Skin of body (tissue), 1 donor: ENCODE measurements at regions not wholly inside any gene's neighbourhood (a gene's known extent, or its start where the extent isn't known, plus 50 kb on each side); places are given as distances from the start of the nearest gene placed in this dataset.
"Not testable (repeated sequence)": the region's sequence is repeated elsewhere in the genome, so short reads cannot be mapped to it uniquely, and the experiment has no call there.

Experiments used
- DNase-seq: peaks from one replicate; lab custom pipeline; 2025; lab: John Stamatoyannopoulos, UW

DNA sequence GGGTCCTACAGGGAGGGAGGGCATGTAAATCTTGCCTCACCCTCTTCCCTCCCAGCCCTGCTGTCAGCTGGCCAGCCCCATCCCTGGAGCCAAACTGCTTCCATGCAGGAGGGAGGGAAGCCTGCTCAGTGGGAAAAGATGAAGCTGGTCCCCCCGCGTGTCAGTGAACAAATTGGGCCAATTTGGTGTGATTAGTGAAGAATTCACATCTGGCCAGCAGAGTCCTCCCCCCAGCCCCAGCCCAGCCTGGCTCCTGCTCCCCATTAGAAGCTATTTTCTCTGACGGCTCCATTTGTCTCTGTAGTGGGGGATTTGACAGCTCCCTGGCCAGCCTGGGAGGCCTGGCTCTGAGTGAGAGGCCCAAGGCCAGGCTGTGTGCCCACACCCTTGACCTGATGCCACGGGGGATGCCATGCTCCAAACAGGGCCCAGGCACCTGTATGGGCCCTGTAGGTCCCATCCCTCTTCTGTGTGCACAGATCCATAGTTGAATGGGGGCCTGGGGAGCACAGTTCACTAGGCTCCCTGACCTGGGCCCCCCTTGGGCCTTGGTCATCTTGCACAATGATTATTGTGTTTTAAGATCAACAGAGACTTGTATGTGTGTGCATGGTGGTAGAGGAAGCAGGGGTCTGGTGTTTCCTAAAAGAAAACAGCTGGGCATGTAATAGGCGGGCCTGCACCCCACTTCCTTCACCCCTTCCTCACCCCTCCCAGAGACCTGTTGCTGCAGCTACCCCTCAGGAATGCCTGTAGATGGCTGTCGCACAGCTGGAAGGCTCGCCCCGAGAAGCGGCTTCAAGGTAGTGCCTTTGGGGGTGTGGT, 50.7 kb upstream of the TAC4 start:
- peak; percentile 80 for DNase-seq

DNA sequence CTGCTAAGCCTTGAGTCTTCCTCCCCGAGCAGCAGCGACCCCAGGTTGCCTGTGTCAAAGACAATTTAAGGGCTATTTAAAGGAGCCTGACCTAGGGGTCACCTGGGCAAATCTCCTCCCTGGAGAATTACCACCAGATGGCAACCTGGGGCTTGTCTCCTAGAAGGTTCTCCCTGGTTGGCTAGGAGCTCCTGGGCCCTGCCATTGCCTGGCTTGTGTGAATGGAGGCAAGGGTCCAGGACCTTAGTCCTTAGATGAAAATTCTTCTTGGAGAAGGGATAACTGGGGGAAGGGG, 51.3 kb upstream of the TAC4 start:
- DNase-seq, result no peak

DNA sequence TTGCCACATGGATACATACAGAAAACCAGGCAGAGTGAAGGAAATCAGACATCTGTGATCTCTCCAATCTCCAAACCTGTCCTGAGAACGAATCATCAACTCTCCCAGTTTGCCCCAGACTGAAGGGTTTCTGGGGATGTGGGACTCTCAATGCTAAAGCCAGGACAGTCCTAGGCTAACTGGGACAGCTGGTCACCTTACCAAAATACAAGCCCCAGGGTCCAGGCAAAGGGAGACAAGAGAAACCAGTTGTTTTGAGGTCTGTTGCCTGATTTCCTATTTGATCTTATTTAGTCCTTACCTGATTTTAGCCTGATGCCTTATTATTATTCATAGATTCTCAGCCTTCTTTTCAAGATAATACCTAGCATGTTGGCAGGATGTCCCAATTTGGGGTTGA, 51.7 kb upstream of the TAC4 start:
- DNase-seq, result no peak

DNA sequence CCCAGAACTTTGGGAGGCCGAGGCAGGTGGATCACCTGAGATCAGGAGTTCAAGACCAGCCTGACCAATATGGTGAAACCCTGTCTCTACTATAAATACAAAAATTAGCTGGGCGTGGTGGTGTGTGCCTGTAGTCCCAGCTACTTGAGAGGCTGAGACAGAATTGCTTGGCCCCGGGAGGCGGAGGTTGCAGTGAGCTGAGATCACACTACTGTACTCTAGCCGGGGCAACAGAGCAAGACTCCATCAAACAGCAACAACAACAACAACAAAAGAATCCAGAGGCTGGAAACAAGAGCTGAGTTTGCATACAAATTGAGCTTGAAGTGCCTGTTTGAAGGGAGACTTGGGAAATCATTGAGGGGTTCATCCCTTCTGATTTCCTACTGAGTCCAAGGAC, 52.9 kb upstream of the TAC4 start:
- DNase-seq, result not testable (repeated sequence)

DNA sequence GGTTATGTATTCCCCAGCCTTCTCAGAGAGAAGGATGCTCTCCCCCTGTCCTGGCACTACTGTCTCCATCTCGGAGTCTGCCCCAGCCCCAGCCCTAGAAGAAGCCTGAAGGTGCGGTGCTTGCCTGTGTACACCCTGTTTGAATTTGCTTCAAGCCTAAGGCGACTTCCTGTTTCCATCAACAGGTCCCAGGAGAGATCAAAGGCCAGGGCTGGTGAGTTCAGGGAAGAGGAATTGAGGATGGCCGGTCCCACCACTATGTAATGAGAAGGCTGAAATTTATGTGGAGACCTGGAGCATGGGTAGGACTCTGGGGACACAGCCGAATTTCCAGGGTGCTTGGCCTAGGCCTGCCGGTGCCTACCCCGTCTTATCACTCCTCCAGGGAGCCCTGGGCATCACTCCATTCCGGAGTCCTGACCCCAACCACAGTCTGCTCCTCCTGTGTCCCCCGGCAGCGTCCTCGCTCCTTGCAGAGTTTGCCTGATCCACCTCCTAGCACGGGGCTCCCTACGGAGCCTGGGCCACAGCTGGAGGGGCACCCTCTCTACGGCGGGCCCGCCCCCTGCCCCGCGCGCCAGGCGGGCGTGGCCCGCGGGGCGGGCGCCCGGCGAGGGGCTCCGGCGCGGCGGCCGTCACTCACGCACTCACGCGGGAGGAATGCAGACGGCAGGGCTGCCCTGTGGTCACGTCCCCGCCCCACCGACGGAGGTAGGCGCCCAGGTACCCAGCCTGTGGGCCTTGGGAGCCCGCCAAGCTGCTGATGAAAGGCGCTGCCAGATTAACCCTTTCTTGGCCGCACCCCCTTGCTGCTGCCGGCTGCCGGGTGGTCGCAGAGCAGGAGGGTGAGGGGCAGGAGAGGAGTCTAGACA, 53.8 kb upstream of the TAC4 start:
- DNase-seq, result no peak

DNA sequence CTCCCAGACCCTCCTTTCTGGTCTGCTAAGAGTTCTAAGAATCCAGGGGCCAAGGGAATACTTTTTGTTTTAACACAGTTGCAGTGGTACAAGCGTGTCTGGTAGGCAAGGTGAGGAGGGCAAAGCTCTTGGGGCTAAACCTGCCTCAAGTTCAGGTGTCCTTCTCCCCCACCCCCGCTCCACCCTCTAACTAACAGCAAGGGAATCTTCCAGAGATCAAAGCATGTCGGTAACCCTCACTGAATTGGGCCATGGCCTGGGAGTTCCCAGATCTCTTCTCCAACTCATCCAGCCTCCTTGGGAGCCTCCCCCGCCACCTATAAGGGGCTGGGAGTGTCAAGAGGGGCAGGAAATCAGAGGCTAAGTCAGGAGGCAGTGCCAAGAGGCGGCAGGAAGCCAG, 55.7 kb upstream of the TAC4 start:
- DNase-seq, result no peak

DNA sequence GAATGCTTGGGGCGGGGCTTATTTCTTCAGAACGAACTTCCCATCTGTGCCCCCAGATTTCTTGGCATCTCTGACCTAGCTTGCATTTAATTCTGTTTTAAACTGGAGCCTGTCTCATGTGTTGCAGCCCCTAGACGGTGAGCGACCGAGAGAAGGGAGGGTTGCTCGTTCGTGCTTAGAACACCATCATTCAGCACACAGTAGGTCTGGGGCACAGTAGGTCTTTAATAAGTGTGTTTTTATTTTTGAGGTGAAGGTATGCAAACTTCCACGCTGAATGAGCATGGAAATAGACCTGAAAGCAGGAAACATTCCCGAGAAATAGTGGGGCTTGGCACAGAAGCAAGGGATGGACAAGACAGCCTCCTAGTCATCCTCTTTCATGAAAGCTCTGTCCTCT, 57.0 kb upstream of the TAC4 start:
- no peak for DNase-seq

DNA sequence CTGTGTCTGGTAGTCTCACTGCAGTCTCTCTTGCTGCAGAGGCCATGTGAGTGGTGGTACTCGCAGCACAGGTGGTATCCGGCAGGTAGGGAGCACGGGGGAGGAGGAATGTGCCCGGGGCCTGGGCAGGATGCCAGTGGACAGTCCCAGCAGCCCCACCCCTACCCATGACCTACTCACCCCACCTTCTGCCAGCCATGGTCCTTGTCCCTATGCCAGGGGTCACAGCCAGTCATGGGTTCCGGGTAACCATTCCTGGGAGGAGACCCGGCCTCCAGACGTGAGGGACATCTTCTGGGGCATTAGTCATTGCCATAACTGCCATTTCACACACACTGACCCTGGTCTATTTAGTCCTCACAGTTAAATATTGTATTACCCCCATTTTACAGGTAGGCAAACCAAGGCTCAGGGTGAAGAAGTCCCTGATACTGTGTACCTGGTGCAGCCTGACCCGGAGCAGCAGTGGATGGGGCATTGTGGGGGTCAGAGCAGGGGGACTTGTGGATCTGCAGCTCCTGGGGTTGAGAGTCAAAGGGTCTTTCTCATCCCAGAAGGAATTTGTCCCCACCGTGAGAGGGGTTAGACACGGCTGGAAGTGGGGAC, 58.8 kb upstream of the TAC4 start:
- no peak for DNase-seq

DNA sequence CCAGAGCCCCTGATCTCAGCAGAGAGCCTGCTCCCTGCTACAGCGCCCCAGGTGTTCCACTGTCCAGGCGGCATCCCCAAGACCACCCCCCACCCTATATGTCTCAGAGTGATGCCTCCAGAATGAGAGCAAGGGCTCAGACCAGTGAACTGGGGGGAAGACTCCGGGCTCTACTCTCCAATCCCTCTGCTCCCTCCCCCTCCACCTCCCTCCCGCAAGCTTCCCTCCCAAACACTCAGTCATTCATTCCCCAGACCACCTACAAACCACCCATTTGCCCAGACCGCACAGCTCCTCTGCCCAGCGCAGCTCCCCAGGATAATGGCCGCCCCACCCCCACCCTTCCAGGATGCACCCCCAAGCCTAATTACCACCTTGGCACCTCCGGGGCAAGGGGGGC, 59.4 kb upstream of the TAC4 start:
- DNase-seq, result no peak

DNA sequence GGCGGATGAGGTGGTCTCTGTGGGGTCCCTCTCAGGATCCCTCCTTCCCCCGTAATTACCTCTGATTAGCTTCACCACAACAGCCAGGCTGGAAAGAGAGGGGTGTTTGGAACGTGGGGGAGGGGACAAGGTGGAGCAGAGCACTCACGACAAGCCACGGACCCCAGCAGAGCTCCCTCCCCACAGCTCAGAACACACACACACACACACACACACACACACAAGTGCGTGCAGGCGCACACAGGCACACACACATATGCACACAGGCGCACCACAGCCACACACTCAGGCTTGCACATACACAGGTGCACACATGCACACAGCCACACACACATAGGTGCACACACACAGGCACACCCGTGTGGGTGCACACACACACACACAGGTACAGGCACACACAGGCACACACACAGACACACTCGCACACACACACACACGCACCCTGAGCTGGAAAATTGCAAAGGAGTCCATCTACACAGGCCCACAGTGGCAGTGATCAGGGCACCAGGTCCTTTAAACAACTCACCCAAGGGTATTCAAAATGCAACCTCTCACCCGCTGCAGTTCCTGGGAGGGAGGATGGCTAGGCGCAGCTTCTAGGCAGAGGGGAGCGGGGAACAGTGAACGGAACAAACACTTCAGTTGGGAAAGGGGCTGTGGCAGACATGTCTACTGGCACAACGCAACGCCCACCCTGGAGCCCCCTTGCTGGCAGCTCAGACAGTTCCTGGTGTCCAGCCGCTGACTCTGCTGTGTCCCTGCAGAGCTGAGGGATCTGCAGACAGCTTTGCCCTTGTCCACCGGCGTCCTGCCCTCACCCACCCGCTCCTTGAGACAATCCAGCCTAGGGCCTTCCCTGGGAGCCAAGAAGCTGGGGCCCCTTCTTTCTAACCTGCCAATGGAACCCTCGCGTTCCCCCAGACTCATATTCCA, 59.9 kb upstream of the DLX4 start:
- no peak for DNase-seq

DNA sequence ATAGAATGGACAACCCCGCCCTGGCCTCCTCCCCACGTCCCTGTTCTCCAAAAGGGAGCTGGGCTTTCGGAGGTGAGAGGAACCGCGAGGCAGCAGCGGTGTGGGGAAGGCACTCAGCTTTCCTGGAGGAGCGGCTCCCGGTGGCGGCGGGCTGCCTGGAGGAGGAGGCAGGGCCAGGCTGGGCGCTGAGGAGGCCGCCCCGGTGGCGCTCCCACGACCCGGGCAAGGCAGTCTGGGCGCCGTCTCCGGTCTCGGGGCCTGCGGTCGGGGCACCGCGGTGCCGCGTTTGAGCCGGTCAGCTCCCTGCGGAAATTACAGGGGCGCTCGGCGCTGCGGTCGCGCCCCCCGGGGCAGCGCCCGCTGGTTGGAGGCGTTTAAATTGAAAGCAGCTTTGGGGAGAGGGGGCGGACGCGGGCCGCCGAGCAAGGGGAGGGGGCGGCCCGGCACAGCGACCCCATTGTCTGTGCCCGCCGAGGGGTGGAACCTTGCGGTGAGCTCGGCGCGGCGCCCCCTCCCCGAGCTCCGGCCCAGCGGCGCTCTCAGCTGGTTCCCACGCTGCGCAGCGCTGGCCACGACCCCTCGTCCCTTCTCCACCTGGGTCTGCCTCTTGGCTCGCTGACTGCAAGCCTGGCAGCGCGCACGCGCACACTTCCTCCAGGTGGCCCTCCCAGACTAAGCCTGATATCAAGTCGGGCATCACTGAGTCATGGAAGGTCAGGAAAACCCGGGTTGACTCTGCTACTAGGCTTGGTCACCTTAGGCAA, 58.7 kb upstream of the DLX4 start:
- DNase-seq, result no peak

DNA sequence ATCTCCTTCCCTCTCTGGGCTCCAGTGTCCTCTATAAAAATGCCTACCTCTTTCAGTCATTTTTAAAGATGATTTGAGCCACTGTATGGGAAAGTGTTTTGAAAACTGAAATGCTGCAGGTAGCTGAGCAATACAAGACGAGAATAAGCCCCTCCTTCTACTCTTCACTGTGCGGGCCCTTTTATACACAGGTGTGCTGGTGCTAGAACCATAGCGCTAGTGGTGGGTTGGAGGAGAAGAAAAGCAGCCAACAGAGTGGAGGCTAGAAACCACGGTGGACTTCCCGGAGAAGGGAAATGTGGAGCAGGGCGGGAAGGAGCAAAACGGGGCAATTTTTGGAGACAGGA, 58.2 kb upstream of the DLX4 start:
- DNase-seq, result no peak

DNA sequence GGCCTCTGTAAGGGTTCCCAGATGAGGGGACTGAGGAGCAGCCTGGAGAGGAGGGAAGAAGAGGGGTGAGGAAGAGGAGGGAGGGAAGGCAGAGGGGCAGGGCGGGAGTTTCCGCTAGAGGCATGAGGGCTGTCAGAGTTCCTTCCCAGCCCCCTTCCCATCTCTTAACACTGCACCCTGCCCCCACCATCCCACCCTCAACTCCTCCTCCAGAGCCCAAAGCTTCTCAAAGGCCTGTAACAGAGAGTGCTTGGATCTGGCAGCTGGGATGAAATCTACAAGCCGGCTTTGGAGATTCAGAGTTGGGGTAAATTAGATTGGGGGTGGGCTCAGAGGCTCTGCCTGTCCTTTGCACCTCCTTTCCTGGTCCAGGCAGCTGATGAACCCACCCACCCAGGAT, 57.3 kb upstream of the DLX4 start:
- no peak for DNase-seq

DNA sequence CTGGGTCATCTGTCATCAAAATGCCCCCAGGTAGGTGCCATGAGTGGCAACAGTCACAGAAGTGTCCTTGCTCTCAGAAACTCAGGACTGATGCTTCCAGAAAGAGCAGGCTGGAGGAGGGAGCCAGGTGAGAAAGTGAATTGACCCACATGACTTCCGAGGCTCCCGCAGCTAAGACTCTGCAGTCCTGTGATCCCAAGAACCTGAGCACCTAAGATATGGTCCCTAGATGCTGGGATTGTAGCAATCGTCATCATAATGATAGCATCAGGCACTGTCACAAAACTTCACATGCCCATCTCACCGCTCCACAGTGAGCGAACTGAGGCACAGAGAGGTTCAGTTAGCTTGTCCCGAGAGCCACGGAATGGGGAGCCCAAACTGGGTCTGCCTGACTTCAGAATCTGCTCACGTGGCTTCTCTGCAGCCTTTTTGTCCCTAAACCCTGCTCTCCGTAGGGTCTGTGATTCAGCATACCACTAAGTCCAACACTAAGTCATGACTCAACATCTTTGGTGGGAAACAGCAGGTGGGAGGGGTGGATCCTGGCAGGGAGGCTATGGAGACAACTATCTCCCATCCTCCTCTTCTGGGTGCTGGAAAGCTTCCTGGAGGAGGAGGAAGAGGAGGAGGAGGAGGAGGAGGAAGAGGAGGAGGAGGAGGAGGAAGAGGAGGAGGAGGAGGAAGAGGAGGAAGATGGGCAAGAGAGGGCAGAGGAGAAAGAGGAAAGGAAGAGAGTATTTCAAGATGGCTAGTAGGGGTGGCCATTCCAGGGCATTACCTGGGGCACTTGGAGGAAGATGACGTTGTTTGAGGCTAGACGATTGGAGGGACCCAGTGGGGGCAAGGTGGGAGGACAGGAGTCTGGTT, 55.5 kb upstream of the DLX4 start:
- DNase-seq, result no peak

DNA sequence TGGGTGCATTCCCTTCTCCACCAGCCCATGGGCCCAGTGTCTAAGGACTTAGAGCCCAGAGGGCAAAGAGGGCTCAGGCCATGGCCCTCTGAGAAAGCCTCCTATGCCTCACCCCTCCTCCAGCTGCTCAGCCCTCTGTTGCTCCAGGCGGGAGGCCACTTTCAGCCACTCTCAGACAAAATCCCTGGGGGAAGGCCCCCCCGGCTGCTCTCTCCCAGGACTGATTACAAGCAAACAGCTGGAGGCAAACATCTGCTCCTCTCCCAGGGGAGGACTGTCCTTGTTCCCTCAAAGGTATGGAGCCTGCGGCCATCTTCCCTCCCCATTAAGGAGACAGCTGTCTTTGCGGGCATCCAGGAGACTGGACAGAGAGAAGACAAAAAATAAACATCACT, 54.9 kb upstream of the DLX4 start:
- DNase-seq, result no peak

DNA sequence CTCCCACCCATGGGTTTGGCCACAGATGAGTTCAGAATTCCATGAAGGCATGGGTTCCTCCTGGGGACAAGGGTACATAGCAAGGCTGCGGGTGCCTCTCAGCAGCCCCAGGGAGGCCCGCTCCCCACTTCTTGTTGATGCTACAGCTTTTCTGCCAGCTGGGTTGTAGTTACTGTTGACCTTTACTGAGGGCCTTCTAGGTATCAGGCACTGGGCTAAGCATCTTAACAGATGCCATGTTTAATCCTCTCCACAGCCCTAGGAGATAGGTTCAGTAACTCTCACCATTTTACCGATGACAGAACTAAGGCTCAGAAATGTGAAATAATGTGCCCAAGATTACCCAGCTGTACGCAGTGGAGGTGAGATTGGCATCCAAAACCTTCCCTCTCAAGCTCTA, 54.3 kb upstream of the DLX4 start:
- no peak for DNase-seq

DNA sequence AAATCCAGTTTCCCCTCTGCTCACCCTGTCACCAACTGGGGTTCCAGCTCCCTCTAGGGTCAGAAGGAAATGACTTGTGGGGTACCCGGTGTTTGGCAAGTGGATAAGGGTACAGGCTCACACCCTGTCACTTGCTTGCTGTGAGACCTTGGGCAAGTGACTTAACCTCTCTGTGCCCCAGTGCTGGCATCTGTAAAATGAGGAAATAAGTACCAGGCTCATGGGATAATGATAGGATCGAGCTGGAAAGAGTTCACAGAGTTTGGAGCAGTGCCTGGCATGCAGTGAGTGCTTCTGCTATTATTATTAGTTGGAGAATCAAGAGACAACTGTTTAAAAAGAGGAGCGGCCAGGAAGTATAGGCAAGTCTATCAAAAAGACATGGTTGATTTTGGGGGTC, 53.7 kb upstream of the DLX4 start:
- DNase-seq, result no peak

DNA sequence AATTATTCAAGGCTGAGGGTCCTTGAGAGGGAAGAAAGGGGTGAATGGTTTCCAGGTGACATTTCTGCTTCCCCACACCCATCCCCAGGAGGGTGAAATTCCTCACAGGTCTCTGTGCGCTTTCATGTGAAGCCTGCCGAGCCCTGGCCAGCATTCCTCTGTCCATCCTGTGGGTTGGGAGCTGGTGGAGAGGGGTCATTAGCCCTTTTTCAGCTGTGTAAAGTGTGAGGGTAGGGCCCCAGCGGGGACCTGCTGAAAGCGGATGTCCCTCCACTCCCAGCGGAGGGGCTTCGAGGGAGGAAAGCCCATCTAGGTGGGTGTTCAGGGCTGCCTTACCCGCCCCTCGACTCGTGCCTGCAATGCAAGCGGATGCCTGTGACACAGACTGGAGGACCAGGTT, 53.3 kb upstream of the DLX4 start:
- DNase-seq, result no peak

DNA sequence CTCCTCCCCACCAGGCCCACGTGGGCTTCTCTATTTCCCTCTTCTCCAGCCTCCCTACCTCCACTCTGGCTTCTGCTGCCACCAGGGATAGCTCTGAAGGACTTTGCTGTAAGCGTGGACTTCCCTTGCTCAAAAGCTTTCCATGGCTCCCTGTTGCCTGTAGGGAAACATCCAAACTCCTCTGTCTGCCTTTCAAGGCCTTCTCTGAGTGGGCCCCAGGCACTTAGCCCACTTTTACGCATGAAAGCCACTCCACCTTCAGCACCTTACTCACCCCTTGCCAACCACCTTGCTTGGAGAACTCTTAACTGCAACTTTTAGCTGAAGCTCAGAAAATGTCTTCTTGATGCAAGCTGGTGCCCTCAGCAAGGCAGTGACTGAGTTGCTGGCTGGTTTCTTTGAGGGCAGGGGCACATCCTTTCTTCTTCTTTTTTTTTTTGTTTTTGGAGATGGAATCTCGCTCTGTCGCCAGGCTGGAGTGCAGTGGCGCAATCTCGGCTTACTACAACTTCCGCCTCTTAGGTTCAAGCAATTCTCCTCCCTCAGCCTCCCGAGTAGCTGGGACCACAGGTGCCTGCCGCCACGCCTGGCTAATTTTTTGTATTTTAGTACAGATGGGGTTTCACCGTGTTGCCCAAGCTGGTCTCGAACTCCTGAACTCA, 52.0 kb upstream of the DLX4 start:
- DNase-seq, result no peak
